Astrocyte of the spinal cord (primary cell): ENCODE measurements at regions not wholly inside any gene's neighbourhood (a gene's known extent, or its start where the extent isn't known, plus 50 kb on each side); places are given as distances from the start of the nearest gene placed in this dataset.

Source experiments
- DNase-seq: peaks from one replicate; pipeline ENCODE4 v3.0.0; 2011; ENCODE audit warnings: low read depth, low spot score
- H3K4me3 ChIP-seq: 2 replicates; pipeline ENCODE4 v1.5.1; 2011; ENCODE audit warnings: low read depth, mild to moderate bottlenecking, low read length, moderate library complexity
- CTCF ChIP-seq: IDR thresholded peaks from 2 replicates; pipeline ENCODE4 v1.5.1; 2012; ENCODE audit warnings: low read depth, mild to moderate bottlenecking, low read length, inconsistent platforms
- in situ Hi-C: cut with HindIII; loops from 2 replicates; pipeline ENCODE4 v1.10.0; 2017; ENCODE audit warnings: low sequenced_read_pairs

- no peak for DNase-seq
- no peak overlapping the region for H3K4me3 ChIP-seq
- no peak for TF ChIP-seq CTCF
- in situ Hi-C loops, result no loop called here
These were observed 155.2 kb downstream of the TINAG start for GRCh38 chr6:54463354-54464024.

- H3K4me3 ChIP-seq, result no peak overlapping the region
- TF ChIP-seq CTCF, result no peak
- DNase-seq, result no peak
- in situ Hi-C loops, result no loop called here
These were observed 157.5 kb downstream of the TINAG start for GRCh38 chr6:54465649-54466300.

GRCh38 chr6:54467384-54467783 is 159.1 kb downstream of the TINAG start:
- in situ Hi-C loops, result no loop called here
- no peak for TF ChIP-seq CTCF
- no peak for DNase-seq
- H3K4me3 ChIP-seq, result no peak overlapping the region

GRCh38 chr6:54473328-54473727 is 165.1 kb downstream of the TINAG start:
- H3K4me3 ChIP-seq, result no peak overlapping the region
- no peak for TF ChIP-seq CTCF
- in situ Hi-C loops, result no loop called here
- DNase-seq, result no peak

GRCh38 chr6:54474898-54475297 is 166.7 kb downstream of the TINAG start:
- no peak for DNase-seq
- in situ Hi-C loops, result no loop called here
- TF ChIP-seq CTCF, result no peak
- no peak overlapping the region for H3K4me3 ChIP-seq

- in situ Hi-C loops, result no loop called here
- no peak for TF ChIP-seq CTCF
- no peak overlapping the region for H3K4me3 ChIP-seq
- no peak for DNase-seq
These were observed 172.8 kb downstream of the TINAG start for GRCh38 chr6:54481091-54481490.
